Stimulated activated memory B cell treated with anti-CD40 and anti-IgM and Interleukin-4, amounts not matched to agents 10 μg/mL and 1 μg/mL and 100 μg/mL, for 72 hours (primary cell): ENCODE measurements at regions not wholly inside any gene's neighbourhood (a gene's known extent, or its start where the extent isn't known, plus 50 kb on each side); places are given as distances from the start of the nearest gene placed in this dataset.
"Not testable (repeated sequence)": the region's sequence is repeated elsewhere in the genome, so short reads cannot be mapped to it uniquely, and the experiment has no call there.

Experiments used
- ATAC-seq: fragments of 150-1000 bp; cut with Tn5 transposase; 2 replicates; pipeline ENCODE4 v1.10.0; 2021
- H3K27ac Mint-ChIP-seq: one replicate; pipeline ENCODE4 v1.8.0; 2022; ENCODE audit warnings: mild to moderate bottlenecking, mixed read lengths
- H3K27me3 Mint-ChIP-seq: one replicate; pipeline ENCODE4 v1.8.0; 2022; ENCODE audit warnings: mixed read lengths
- H3K36me3 Mint-ChIP-seq: one replicate; pipeline ENCODE4 v1.8.0; 2022; ENCODE audit warnings: mixed read lengths
- H3K4me1 Mint-ChIP-seq: one replicate; pipeline ENCODE4 v1.8.0; 2022; ENCODE audit warnings: mixed read lengths
- H3K4me3 Mint-ChIP-seq: one replicate; pipeline ENCODE4 v1.8.0; 2022; ENCODE audit warnings: mild to moderate bottlenecking, moderate library complexity, mixed read lengths
- H3K9me3 Mint-ChIP-seq: one replicate; pipeline ENCODE4 v1.8.0; 2022; ENCODE audit warnings: mixed read lengths

GRCh38 chr4:84269536-84270044, 229.5 kb downstream of the NKX6-1 start:
- no peaks in the 10 kb centered on the region for H3K4me1 Mint-ChIP-seq
- no peaks in the 10 kb centered on the region for H3K9me3 Mint-ChIP-seq
- no peaks in the 10 kb centered on the region for H3K36me3 Mint-ChIP-seq
- no peak overlapping the region for H3K27ac Mint-ChIP-seq
- H3K4me3 Mint-ChIP-seq: no peak overlapping the region
- no peaks in the 10 kb centered on the region for H3K27me3 Mint-ChIP-seq
- no peak for ATAC-seq

- H3K27me3 Mint-ChIP-seq: no peaks in the 10 kb centered on the region
- H3K4me1 Mint-ChIP-seq: no peaks in the 10 kb centered on the region
- H3K36me3 Mint-ChIP-seq: no peaks in the 10 kb centered on the region
- ATAC-seq: no peak
- no peak overlapping the region for H3K4me3 Mint-ChIP-seq
- H3K9me3 Mint-ChIP-seq: peaks cover 13% of the 10 kb centered on the region
- H3K27ac Mint-ChIP-seq: no peak overlapping the region
These were observed 234.4 kb downstream of the NKX6-1 start for GRCh38 chr4:84264652-84265051.

- ATAC-seq: no peak
- Mint-ChIP-seq H3K9me3 (peaks cover 20% of the 10 kb centered on the region), H3K4me3 (no peak overlapping the region), H3K27ac (no peak overlapping the region), H3K27me3 (no peaks in the 10 kb centered on the region), H3K36me3 (no peaks in the 10 kb centered on the region), H3K4me1 (no peaks in the 10 kb centered on the region)
These were observed 235.7 kb downstream of the NKX6-1 start for GRCh38 chr4:84263415-84263814.

GRCh38 chr4:84260495-84260894, 238.6 kb downstream of the NKX6-1 start:
- no peaks in the 10 kb centered on the region for H3K27me3 Mint-ChIP-seq
- H3K36me3 Mint-ChIP-seq: no peaks in the 10 kb centered on the region
- no peaks in the 10 kb centered on the region for H3K4me1 Mint-ChIP-seq
- no peak overlapping the region for H3K27ac Mint-ChIP-seq
- no peak overlapping the region for H3K4me3 Mint-ChIP-seq
- H3K9me3 Mint-ChIP-seq: peaks cover 20% of the 10 kb centered on the region
- ATAC-seq: no peak

GRCh38 chr4:84258905-84259830, 239.9 kb downstream of the NKX6-1 start:
- Mint-ChIP-seq H3K27ac (no peak overlapping the region), H3K27me3 (no peaks in the 10 kb centered on the region), H3K4me1 (no peaks in the 10 kb centered on the region), H3K9me3 (peaks cover 20% of the 10 kb centered on the region), H3K4me3 (no peak overlapping the region), H3K36me3 (no peaks in the 10 kb centered on the region)
- no peak for ATAC-seq

- no peak for ATAC-seq
- H3K27me3 Mint-ChIP-seq: no peaks in the 10 kb centered on the region
- H3K27ac Mint-ChIP-seq: no peak overlapping the region
- H3K36me3 Mint-ChIP-seq: no peaks in the 10 kb centered on the region
- no peak overlapping the region for H3K4me3 Mint-ChIP-seq
- no peaks in the 10 kb centered on the region for H3K4me1 Mint-ChIP-seq
- peaks cover 6% of the 10 kb centered on the region for H3K9me3 Mint-ChIP-seq
These were observed 244.6 kb downstream of the NKX6-1 start for GRCh38 chr4:84254537-84254936.

- Mint-ChIP-seq H3K4me1 (no peaks in the 10 kb centered on the region), H3K9me3 (no peaks in the 10 kb centered on the region), H3K27me3 (no peaks in the 10 kb centered on the region), H3K27ac (no peak overlapping the region), H3K36me3 (no peaks in the 10 kb centered on the region), H3K4me3 (no peak overlapping the region)
- ATAC-seq: no peak
These were observed 249.6 kb downstream of the NKX6-1 start for GRCh38 chr4:84249521-84249920.

GRCh38 chr4:84245042-84245441, 254.1 kb downstream of the NKX6-1 start:
- not testable (repeated sequence) for H3K9me3 Mint-ChIP-seq, H3K4me1 Mint-ChIP-seq, H3K27ac Mint-ChIP-seq, H3K4me3 Mint-ChIP-seq, H3K27me3 Mint-ChIP-seq, H3K36me3 Mint-ChIP-seq
- peak; percentile 14 for ATAC-seq

- H3K9me3 Mint-ChIP-seq, ATAC-seq, H3K27ac Mint-ChIP-seq, H3K4me3 Mint-ChIP-seq, H3K4me1 Mint-ChIP-seq, H3K36me3 Mint-ChIP-seq, H3K27me3 Mint-ChIP-seq: not testable (repeated sequence)
These were observed 254.7 kb downstream of the NKX6-1 start for GRCh38 chr4:84244346-84244801.

- Mint-ChIP-seq H3K36me3 (no peaks in the 10 kb centered on the region), H3K27ac (no peak overlapping the region), H3K9me3 (peaks cover 3% of the 10 kb centered on the region), H3K27me3 (no peaks in the 10 kb centered on the region), H3K4me3 (no peak overlapping the region), H3K4me1 (no peaks in the 10 kb centered on the region)
- no peak for ATAC-seq
These were observed 255.4 kb downstream of the NKX6-1 start for GRCh38 chr4:84243685-84244084.

GRCh38 chr4:84239278-84239845, 259.7 kb downstream of the NKX6-1 start:
- H3K27ac Mint-ChIP-seq: no peak overlapping the region
- no peak for ATAC-seq
- H3K36me3 Mint-ChIP-seq: no peaks in the 10 kb centered on the region
- no peaks in the 10 kb centered on the region for H3K4me1 Mint-ChIP-seq
- no peaks in the 10 kb centered on the region for H3K27me3 Mint-ChIP-seq
- H3K4me3 Mint-ChIP-seq: no peak overlapping the region
- peaks cover 5% of the 10 kb centered on the region for H3K9me3 Mint-ChIP-seq

GRCh38 chr4:84238247-84239090, 260.6 kb downstream of the NKX6-1 start:
- H3K36me3 Mint-ChIP-seq: no peaks in the 10 kb centered on the region
- no peak for ATAC-seq
- no peaks in the 10 kb centered on the region for H3K4me1 Mint-ChIP-seq
- no peaks in the 10 kb centered on the region for H3K27me3 Mint-ChIP-seq
- H3K27ac Mint-ChIP-seq: no peak overlapping the region
- peaks cover 5% of the 10 kb centered on the region for H3K9me3 Mint-ChIP-seq
- no peak overlapping the region for H3K4me3 Mint-ChIP-seq

- Mint-ChIP-seq H3K27me3 (no peaks in the 10 kb centered on the region), H3K4me3 (no peak overlapping the region), H3K36me3 (no peaks in the 10 kb centered on the region), H3K4me1 (no peaks in the 10 kb centered on the region), H3K9me3 (peaks cover 3% of the 10 kb centered on the region), H3K27ac (no peak overlapping the region)
- ATAC-seq: no peak
These were observed 262.1 kb downstream of the NKX6-1 start for GRCh38 chr4:84237008-84237407.

GRCh38 chr4:84235126-84235944, 263.8 kb downstream of the NKX6-1 start:
- H3K9me3 Mint-ChIP-seq: peaks cover 3% of the 10 kb centered on the region
- no peaks in the 10 kb centered on the region for H3K4me1 Mint-ChIP-seq
- no peak overlapping the region for H3K27ac Mint-ChIP-seq
- H3K4me3 Mint-ChIP-seq: no peak overlapping the region
- no peaks in the 10 kb centered on the region for H3K36me3 Mint-ChIP-seq
- no peaks in the 10 kb centered on the region for H3K27me3 Mint-ChIP-seq
- ATAC-seq: no peak
